ENCODE measurements at regions not wholly inside any gene's neighbourhood (a gene's known extent, or its start where the extent isn't known, plus 50 kb on each side); places are given as distances from the start of the nearest gene placed in this dataset.

GRCh38 chr3:59265566-59265965, 215.7 kb upstream of the CFAP20DC start:
- H3K27ac ChIP-seq (ENCODE audit: low read depth, low read length) = no peak overlapping the region

GRCh38 chr3:59264366-59264765, 214.5 kb upstream of the CFAP20DC start:
- DNase-seq (ENCODE audit: low read depth, low spot score) = no peak
- ChIA-PET POLR2A (no interaction called here), CTCF (no interaction called here)
- TF ChIP-seq, protein P1, sequence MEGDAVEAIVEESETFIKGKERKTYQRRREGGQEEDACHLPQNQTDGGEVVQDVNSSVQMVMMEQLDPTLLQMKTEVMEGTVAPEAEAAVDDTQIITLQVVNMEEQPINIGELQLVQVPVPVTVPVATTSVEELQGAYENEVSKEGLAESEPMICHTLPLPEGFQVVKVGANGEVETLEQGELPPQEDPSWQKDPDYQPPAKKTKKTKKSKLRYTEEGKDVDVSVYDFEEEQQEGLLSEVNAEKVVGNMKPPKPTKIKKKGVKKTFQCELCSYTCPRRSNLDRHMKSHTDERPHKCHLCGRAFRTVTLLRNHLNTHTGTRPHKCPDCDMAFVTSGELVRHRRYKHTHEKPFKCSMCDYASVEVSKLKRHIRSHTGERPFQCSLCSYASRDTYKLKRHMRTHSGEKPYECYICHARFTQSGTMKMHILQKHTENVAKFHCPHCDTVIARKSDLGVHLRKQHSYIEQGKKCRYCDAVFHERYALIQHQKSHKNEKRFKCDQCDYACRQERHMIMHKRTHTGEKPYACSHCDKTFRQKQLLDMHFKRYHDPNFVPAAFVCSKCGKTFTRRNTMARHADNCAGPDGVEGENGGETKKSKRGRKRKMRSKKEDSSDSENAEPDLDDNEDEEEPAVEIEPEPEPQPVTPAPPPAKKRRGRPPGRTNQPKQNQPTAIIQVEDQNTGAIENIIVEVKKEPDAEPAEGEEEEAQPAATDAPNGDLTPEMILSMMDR (IDR thresholded peaks at IDR 0.05; ENCODE audit: low read depth, low read length) = no peak
- no peaks in the 10 kb centered on the region for H3K9me3 ChIP-seq (ENCODE audit: control insufficient read depth, insufficient read depth, low read length)
- no peaks in the 10 kb centered on the region for H3K27me3 ChIP-seq (ENCODE audit: control insufficient read depth, insufficient read depth, low read length)
- H3K4me3 ChIP-seq (ENCODE audit: low read depth, low read length) = no peak overlapping the region
- H3K27ac ChIP-seq (ENCODE audit: low read depth, low read length) = no peak overlapping the region

More at GRCh38 chr3:59265566-59265965, 215.7 kb upstream of the CFAP20DC start:
- DNase-seq (ENCODE audit: low read depth, low spot score) = no peak
- TF ChIP-seq, protein P1 (IDR thresholded peaks at IDR 0.05; ENCODE audit: low read depth, low read length) = no peak
- ChIA-PET POLR2A (no interaction called here), CTCF (no interaction called here)
- Histone ChIP-seq H3K27me3 (ENCODE audit: control insufficient read depth, insufficient read depth, low read length) (no peaks in the 10 kb centered on the region), H3K4me3 (ENCODE audit: low read depth, low read length) (no peak overlapping the region), H3K9me3 (ENCODE audit: control insufficient read depth, insufficient read depth, low read length) (no peaks in the 10 kb centered on the region)

- POLR2A ChIA-PET = no interaction called here
- no peak for DNase-seq (ENCODE audit: low read depth, low spot score)
- Histone ChIP-seq H3K27ac (ENCODE audit: low read depth, low read length) (no peak overlapping the region), H3K9me3 (ENCODE audit: control insufficient read depth, insufficient read depth, low read length) (no peaks in the 10 kb centered on the region), H3K27me3 (ENCODE audit: control insufficient read depth, insufficient read depth, low read length) (no peaks in the 10 kb centered on the region), H3K4me3 (ENCODE audit: low read depth, low read length) (no peak overlapping the region)
- CTCF ChIA-PET = no interaction called here
- TF ChIP-seq, protein P1 (IDR thresholded peaks at IDR 0.05; ENCODE audit: low read depth, low read length) = no peak
These were observed 213.3 kb upstream of the CFAP20DC start for GRCh38 chr3:59263152-59263551.

DNA sequence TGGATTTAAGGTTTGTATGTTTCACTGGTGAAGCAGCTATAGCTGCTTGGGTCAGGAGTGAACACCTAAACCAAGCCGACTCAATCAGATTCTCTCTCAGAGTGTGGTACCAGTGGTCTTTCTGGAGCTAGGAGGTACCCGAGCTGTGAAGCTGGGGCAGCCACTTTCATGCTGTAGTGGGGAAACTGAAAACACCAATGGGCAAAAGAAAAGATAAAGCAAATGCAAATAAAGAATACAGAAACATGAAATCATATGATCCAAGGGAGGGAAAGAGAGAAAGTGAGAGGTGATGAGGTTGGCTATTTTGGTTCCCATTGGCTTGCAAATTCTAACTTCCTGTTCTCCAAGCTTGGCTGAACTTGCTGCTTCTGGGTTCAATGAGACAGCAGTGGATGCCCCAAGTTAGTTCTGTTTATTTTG, 212.3 kb upstream of the CFAP20DC start:
- Histone ChIP-seq H3K4me3 (ENCODE audit: low read depth, low read length) (no peak overlapping the region), H3K27ac (ENCODE audit: low read depth, low read length) (no peak overlapping the region), H3K9me3 (ENCODE audit: control insufficient read depth, insufficient read depth, low read length) (no peaks in the 10 kb centered on the region), H3K27me3 (ENCODE audit: control insufficient read depth, insufficient read depth, low read length) (no peaks in the 10 kb centered on the region)
- ChIA-PET POLR2A (no interaction called here), CTCF (no interaction called here)
- DNase-seq (ENCODE audit: low read depth, low spot score) = no peak
- TF ChIP-seq, protein P1 (IDR thresholded peaks at IDR 0.05; ENCODE audit: low read depth, low read length) = no peak

DNA sequence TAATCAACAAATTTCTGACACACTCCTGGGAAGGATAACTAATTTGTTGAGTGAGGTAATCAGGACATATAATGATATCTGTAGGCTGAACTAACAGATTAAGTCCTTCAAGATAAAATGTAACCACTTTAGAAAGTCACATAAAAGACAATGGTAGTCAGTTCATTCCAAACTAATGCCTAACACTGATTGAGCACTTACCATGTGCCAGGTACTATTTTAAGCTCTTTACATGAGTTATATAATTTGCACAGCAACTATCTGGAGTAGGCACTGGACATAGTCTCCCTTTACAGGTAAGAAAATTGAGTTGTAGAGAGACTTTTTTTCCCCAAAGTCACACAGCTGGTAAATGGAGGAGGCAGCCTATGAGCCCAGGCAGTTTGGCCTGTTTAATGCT, 211.2 kb upstream of the CFAP20DC start:
- TF ChIP-seq, protein P1 (IDR thresholded peaks at IDR 0.05; ENCODE audit: low read depth, low read length) = no peak
- POLR2A ChIA-PET = no interaction called here
- Histone ChIP-seq H3K27ac (ENCODE audit: low read depth, low read length) (no peak overlapping the region), H3K27me3 (ENCODE audit: control insufficient read depth, insufficient read depth, low read length) (no peaks in the 10 kb centered on the region), H3K9me3 (ENCODE audit: control insufficient read depth, insufficient read depth, low read length) (no peaks in the 10 kb centered on the region), H3K4me3 (ENCODE audit: low read depth, low read length) (no peak overlapping the region)
- CTCF ChIA-PET = no interaction called here
- no peak for DNase-seq (ENCODE audit: low read depth, low spot score)
